G401 (cell line): ENCODE measurements at regions not wholly inside any gene's neighbourhood (a gene's known extent, or its start where the extent isn't known, plus 50 kb on each side); places are given as distances from the start of the nearest gene placed in this dataset.
"Not testable (repeated sequence)": the region's sequence is repeated elsewhere in the genome, so short reads cannot be mapped to it uniquely, and the experiment has no call there.

ENCODE experiments used
- DNase-seq: peaks from one replicate; pipeline ENCODE4 v3.0.0-alpha.2; 2015; ENCODE audit warnings: low spot score
- in situ Hi-C: cut with HindIII; loops from 2 replicates; pipeline ENCODE4 v1.10.0; 2016; ENCODE audit warnings: low sequenced_read_pairs, mixed read lengths

- DNase-seq: peak; percentile 17
- in situ Hi-C loops: no loop called here
Observed at GRCh38 chrX:3815896-3816664, 102.6 kb upstream of the PRKX start.

DNA sequence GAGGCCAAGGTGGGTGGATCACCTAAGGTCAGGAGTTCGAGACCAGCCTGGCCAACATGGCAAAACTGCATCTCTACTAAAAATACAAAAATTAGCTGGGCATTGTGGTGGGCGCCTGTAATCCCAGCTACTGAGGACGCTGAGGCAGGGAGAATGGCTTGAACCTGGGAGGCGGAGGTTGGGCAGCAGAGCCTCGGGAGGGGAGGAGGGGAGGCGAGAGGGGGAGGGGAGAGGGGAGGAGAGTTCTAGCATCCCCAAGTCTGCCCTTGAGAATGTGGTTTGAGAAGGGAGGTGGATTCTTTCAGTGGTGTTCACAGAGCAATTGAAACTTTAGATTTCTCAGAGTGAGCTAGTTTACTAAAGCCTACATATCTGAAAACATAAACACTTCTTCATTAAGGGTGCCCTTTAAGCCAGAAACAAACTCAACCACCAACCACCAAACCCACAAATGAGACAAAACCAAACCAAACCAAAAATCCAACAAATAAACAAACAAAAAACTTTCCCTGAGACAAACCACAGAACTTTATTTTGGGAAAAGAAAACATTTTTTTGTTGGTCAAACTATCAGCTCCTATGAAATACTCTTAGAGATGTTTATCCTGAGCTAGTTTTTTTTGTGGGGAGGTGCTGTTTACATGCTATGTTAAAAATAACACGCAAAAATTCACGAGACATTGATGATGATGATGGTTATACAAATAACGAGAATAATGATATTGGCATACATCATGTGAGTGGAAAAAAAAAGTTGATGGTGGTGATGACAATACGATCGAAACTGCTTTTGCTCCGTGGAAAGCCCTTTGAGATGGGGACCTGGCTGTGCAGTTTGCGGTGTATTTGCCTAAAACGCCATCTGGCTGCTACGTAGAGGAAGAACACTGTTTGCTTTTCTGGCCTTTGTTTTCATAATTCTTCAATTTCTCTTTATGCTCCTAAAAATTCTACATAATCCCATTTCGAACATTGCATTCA, 98.2 kb upstream of the PRKX start:
- in situ Hi-C loops: no loop called here
- peak; percentile 63 for DNase-seq

- no peak for DNase-seq
- in situ Hi-C loops: no loop called here
Observed at GRCh38 chrX:3807906-3808305, 94.5 kb upstream of the PRKX start.

DNA sequence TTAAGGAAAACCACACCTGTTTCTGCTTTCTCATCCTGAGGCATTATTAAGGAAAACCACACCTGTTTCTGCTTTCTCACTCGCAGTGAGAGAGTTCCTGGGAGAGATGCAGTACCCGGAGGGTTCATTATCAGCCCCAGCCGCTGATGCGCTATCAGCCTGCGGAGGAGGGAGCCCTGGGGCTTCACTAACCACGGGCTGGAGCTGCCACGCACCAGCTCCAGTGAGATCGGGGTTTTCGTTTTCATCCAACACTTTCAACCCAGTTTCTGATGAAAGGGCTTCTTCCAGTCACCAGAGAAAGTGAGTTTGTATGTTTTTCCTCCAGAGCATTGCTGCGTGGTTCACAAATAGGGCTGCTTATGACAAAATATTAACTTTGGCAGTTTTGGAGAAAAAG, 93.2 kb upstream of the PRKX start:
- in situ Hi-C loops: no loop called here
- DNase-seq: no peak

GRCh38 chrX:3803713-3804112, 90.3 kb upstream of the PRKX start:
- DNase-seq: no peak
- in situ Hi-C loops: no loop called here

DNA sequence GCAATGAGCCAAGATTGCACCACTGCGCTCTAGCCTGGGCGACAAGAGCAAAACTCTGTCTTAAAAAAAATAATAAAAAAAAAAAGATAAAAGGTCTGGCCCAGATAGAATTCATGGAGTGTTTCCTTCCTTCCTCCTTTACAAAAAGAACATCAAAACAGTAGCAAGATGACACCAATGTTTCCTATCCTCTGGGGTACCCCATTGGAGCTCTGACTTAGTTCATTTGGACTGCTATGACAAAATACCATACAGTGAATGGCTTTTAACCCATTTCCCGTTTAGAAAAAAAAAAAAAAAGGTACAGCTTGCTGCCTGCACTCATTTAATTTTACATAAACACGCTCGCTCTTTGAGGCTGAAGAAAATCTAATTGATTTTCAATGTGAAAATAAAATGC, 89.9 kb upstream of the PRKX start:
- in situ Hi-C loops: no loop called here
- no peak for DNase-seq

GRCh38 chrX:3795411-3795810, 82.0 kb upstream of the PRKX start:
- in situ Hi-C loops, DNase-seq: not testable (repeated sequence)

DNA sequence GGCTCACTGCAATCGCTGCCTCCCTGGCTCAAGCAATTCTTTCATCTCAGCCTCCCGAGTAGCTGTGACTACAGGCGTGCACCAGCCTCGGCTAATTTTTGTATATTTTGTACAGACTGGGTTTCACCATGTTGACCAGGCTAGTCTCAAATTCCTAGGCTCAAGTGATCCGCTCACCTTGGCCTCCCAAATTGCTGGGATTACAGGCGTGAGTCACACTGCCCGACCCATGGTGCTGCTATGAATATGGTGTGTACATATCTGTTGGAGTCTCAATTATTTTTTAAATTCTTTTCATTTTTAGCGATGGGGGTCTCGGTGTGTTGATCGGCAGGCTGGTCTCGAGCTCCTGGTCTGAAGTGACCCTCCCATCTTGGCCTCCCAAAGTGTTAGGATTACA, 78.0 kb upstream of the PRKX start:
- DNase-seq: no peak
- in situ Hi-C loops: no loop called here

DNA sequence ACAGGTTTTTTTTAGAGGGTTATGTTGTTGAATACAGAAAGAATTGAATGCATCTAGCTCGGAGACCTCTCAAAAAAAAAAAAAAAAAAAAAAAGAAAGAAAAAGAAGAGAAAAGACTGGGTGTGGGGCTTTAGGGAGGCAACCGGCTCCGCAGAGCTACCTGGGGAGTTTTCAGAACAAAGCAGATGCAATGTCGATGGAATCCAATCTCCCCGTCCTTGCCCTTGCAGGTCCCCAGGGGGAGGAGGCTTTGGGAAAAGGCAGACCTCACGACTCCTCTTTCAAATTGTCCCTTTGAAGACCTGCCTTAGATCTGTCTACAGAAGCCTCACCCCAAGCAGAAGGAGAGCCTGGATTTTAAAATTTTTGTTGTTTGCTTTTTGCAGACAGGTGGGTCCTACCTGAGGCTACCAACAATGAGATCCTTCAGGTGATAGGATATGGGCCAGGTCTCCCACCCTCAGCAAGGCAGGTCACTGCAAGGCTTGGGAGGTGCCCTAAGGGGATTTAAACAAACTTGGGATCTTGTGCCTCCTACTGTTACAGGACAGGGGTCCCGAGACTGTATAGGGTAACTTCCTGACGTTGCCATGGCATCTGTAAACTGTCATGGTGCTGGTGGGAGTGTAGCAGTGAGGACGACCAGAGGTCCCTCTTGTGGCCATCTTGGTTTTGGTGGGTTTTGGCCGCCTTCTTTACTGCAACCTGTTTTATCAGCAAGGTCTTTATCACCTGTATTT, 75.2 kb upstream of the PRKX start:
- no peak for DNase-seq
- in situ Hi-C loops: no loop called here

DNA sequence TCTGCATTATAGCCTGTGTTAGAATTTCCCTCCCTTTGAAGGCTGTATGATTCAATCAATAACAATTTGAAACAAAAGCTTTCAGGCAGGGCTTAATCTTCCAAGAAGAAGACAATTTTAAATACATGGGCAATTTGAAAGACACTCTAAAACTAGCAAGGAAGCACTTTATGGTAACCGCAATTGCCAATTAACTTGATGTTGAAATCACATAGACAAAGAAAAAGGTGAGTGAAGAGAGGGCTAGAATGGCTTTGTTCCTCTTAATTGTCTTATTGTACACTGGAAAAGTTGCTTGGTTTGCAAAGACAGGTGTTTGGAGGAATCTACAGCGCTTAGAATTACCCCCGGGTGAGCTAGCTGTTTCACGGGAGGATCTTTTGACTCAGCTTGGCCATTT, 74.4 kb upstream of the PRKX start:
- in situ Hi-C loops: no loop called here
- no peak for DNase-seq

DNA sequence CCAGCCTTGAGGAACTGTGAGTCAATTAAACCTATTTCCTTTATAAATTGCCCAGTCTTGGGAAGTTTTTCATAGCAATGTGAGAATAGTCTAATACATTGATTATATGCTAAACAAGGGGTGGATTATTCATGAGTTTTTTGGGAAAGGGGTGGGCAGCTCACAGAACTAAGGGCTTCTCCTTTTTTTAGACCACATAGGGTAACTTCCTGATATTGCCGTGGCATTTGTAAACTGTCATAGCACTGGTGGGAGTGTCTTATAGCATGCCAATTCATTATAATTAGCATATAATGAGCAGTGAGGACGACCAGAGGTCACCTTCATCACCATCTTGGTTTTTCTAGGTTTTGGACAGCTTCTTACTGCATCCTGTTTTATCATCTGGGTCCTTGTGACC, 72.4 kb upstream of the PRKX start:
- in situ Hi-C loops, DNase-seq: not testable (repeated sequence)

- in situ Hi-C loops: no loop called here
- DNase-seq: no peak
Observed at GRCh38 chrX:3780564-3780963, 67.1 kb upstream of the PRKX start.

GRCh38 chrX:3779546-3779945, 66.1 kb upstream of the PRKX start:
- in situ Hi-C loops: no loop called here

DNA sequence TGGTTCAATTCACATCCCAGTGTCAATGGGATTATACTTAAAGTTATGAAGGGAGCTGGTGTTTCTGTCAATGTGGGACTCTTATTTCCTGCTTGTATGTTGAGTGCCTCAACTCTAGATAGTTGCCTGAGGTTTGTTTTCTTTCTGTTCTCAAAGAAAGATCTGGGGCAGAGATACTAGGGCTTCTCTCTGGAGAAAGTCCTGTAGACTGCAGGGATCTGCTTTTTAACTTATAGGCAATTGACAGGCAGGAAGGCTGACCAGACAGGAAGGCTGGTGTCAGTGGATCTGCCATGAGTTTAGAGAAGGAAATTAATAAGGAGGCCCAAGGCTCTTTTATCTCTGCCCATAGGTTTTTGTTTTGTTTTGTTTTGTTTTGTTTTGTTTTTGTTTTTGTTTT, 64.0 kb upstream of the PRKX start:
- in situ Hi-C loops: no loop called here
- DNase-seq: no peak

More at GRCh38 chrX:3779546-3779945, 66.1 kb upstream of the PRKX start:
- DNase-seq: peak; percentile 66

GRCh38 chrX:3771766-3772165, 58.3 kb upstream of the PRKX start:
- DNase-seq: peak; percentile 93
- in situ Hi-C loops: no loop called here

GRCh38 chrX:3768881-3769280, 55.4 kb upstream of the PRKX start:
- in situ Hi-C loops: no loop called here

More at GRCh38 chrX:3768881-3769280, 55.4 kb upstream of the PRKX start:
- no peak for DNase-seq
